ENCODE measurements at regions not wholly inside any gene's neighbourhood (a gene's known extent, or its start where the extent isn't known, plus 50 kb on each side); places are given as distances from the start of the nearest gene placed in this dataset.
A peak's percentile ranks its signal among the peaks of the same experiment; 100 is the strongest.
"Not testable (repeated sequence)": the region's sequence is repeated elsewhere in the genome, so short reads cannot be mapped to it uniquely, and the experiment has no call there.

GRCh38 chr2:138221358-138221757, 257.1 kb downstream of the HNMT start:
- DNase-seq: no peak

- no peak for DNase-seq
Measured at GRCh38 chr2:138223319-138223718, 259.0 kb downstream of the HNMT start.

- no peak for DNase-seq
Measured at GRCh38 chr2:138227195-138227594, 262.9 kb downstream of the HNMT start.

GRCh38 chr2:138228101-138228500, 263.8 kb downstream of the HNMT start:
- DNase-seq: no peak

GRCh38 chr2:138234265-138234664, 267.3 kb upstream of the SPOPL start:
- no peak for DNase-seq

GRCh38 chr2:138235041-138235440, 266.5 kb upstream of the SPOPL start:
- no peak for DNase-seq

- no peak for DNase-seq
Measured at GRCh38 chr2:138236142-138236541, 265.4 kb upstream of the SPOPL start.

- DNase-seq: no peak
Measured at GRCh38 chr2:138237667-138238384, 263.7 kb upstream of the SPOPL start.

GRCh38 chr2:138238908-138239307, 262.7 kb upstream of the SPOPL start:
- DNase-seq: no peak

GRCh38 chr2:138239902-138240491, 261.6 kb upstream of the SPOPL start:
- no peak for DNase-seq

- no peak for DNase-seq
Measured at GRCh38 chr2:138243372-138243771, 258.2 kb upstream of the SPOPL start.

GRCh38 chr2:138244501-138244925, 257.1 kb upstream of the SPOPL start:
- DNase-seq: peak in 1 of 2 donors; percentile 2

GRCh38 chr2:138245310-138245709, 256.3 kb upstream of the SPOPL start:
- DNase-seq: no peak

- no peak for DNase-seq
Measured at GRCh38 chr2:138247302-138247701, 254.3 kb upstream of the SPOPL start.

GRCh38 chr2:138249207-138249606, 252.4 kb upstream of the SPOPL start:
- DNase-seq: no peak

- not testable (repeated sequence) for DNase-seq
Measured at GRCh38 chr2:138250843-138251320, 250.7 kb upstream of the SPOPL start.

GRCh38 chr2:138252587-138252986, 249.0 kb upstream of the SPOPL start:
- DNase-seq: no peak

GRCh38 chr2:138255670-138256069, 245.9 kb upstream of the SPOPL start:
- no peak for DNase-seq

GRCh38 chr2:138267161-138267901, 234.2 kb upstream of the SPOPL start:
- no peak for DNase-seq

GRCh38 chr2:138267902-138268254, 233.7 kb upstream of the SPOPL start:
- no peak for DNase-seq

GRCh38 chr2:138269765-138270164, 231.8 kb upstream of the SPOPL start:
- DNase-seq: no peak

GRCh38 chr2:138271467-138271866, 230.1 kb upstream of the SPOPL start:
- DNase-seq: no peak

GRCh38 chr2:138272524-138273195, 228.9 kb upstream of the SPOPL start:
- DNase-seq: no peak
